ENCODE measurements at regions not wholly inside any gene's neighbourhood (a gene's known extent, or its start where the extent isn't known, plus 50 kb on each side); places are given as distances from the start of the nearest gene placed in this dataset.

GRCh38 chr6:68046756-68047155 is 588.3 kb upstream of the ADGRB3 start:
- WGBS, 2 experiments (ENCODE audit: extremely low coverage in 1 of 2, insufficient coverage in 1 of 2, insufficient read length in 1 of 2, insufficient replicate concordance in 2 of 2, low coverage in 1 of 2, low lambda C conversion rate in 2 of 2, missing lambda C conversion rate in 1 of 2) = 89% methylated on average over 1 of the region's 1 CpG; no CpG with 5 or more reads in 1 of the 2 experiments
- Histone ChIP-seq H3K9ac (replicated peaks in 1 of 4; ENCODE audit: extremely low read depth in 1 of 4, low read depth in 3 of 4, low read length in 3 of 4) (no peak overlapping the region), H2BK12ac (ENCODE audit: low read depth, low read length) (no peak overlapping the region), H4K5ac (ENCODE audit: insufficient read length, low read depth, low read length) (no peak overlapping the region), H4K20me1 (replicated peaks in 1 of 2; ENCODE audit: control insufficient read depth in 1 of 2, insufficient read depth in 2 of 2, low read length in 2 of 2) (no peaks in the 10 kb centered on the region), H2BK15ac (ENCODE audit: low read length) (no peak overlapping the region), H3K79me2 (ENCODE audit: control insufficient read depth in 1 of 2, insufficient read depth in 2 of 2, low read length in 2 of 2) (no peaks in the 10 kb centered on the region), H3K79me1 (ENCODE audit: low read depth, low read length) (no peaks in the 10 kb centered on the region), H4K91ac (replicated peaks; ENCODE audit: insufficient read length, low read length) (no peak overlapping the region), H3K4me3 (ENCODE audit: extremely low read depth in 1 of 4, insufficient read depth in 2 of 4, low read depth in 3 of 4, low read length in 4 of 4) (no peak overlapping the region), H3K27me3 (replicated peaks in 1 of 4; ENCODE audit: control insufficient read depth in 3 of 4, extremely low read depth in 1 of 4, insufficient read depth in 3 of 4, low read length in 3 of 4) (no peaks in the 10 kb centered on the region), H3K56ac (replicated peaks; ENCODE audit: insufficient read length, low read depth, low read length) (no peak overlapping the region), H3K23ac (ENCODE audit: insufficient read length) (no peak overlapping the region), H3K23me2 (ENCODE audit: low read depth, low read length) (no peaks in the 10 kb centered on the region), H3K27ac (ENCODE audit: low read depth, low read length) (no peak overlapping the region), H3K4ac (replicated peaks; ENCODE audit: insufficient read length, low read depth, low read length) (no peak overlapping the region), H2AK5ac (ENCODE audit: low read depth, low read length) (no peak overlapping the region), H3K4me2 (ENCODE audit: insufficient read depth in 1 of 2, low read depth in 2 of 2, low read length in 2 of 2) (no peak overlapping the region), H4K8ac (ENCODE audit: extremely low read depth, insufficient read depth, low read length) (no peak overlapping the region), H3K14ac (ENCODE audit: insufficient read length) (no peak overlapping the region), H3K36me3 (ENCODE audit: control insufficient read depth in 2 of 4, insufficient read depth in 4 of 4, low read length in 3 of 4) (no peaks in the 10 kb centered on the region), H2BK5ac (ENCODE audit: low read depth, low read length) (no peak overlapping the region), H3K18ac (ENCODE audit: extremely low read depth, low read length) (no peak overlapping the region), H2AFZ (ENCODE audit: low read length) (no peak overlapping the region), H2BK20ac (ENCODE audit: low read length) (no peak overlapping the region), H3K4me1 (replicated peaks in 1 of 4; ENCODE audit: control insufficient read depth in 3 of 4, insufficient read depth in 4 of 4, low read length in 3 of 4) (peaks cover 0 to 1% (median 0%) of the 10 kb centered on the region in 4 experiments; a peak in 1 of 7 replicates), H3K9me3 (ENCODE audit: insufficient read depth in 2 of 2, low read depth in 1 of 2, low read length in 1 of 2) (no peaks in the 10 kb centered on the region), H2BK120ac (replicated peaks; ENCODE audit: low read depth, low read length) (no peak overlapping the region)
- ChIA-PET CTCF (ENCODE audit: partially characterized antibody) (no interaction called here), POLR2A (ENCODE audit: partially characterized antibody) (no interaction called here)
- FAIRE-seq (no peak), DNase-seq (ENCODE audit: low read depth in 1 of 2, low spot score in 2 of 2) (no peak)
- TF ChIP-seq YY1 (IDR thresholded peaks at IDR 0.05; ENCODE audit: low read depth, low read length) (no peak), CBX5 (IDR thresholded peaks at IDR 0.05; ENCODE audit: low read depth, low read length) (no peak), CTCF (IDR thresholded peaks at IDR 0.05; ENCODE audit: control extremely low read depth in 1 of 3, insufficient read depth in 1 of 3, low read depth in 1 of 3, low read length in 3 of 3) (no peak), TBP (IDR thresholded peaks at IDR 0.05; ENCODE audit: low read depth, low read length) (no peak), ATF3 (IDR thresholded peaks at IDR 0.05; ENCODE audit: insufficient read depth, low read depth, low read length) (no peak), BACH1 (IDR thresholded peaks at IDR 0.05; ENCODE audit: low read length) (no peak), RAD21 (IDR thresholded peaks at IDR 0.05 in 1 of 2, conservative IDR thresholded peaks at IDR 0.05 in 1 of 2; ENCODE audit: low read depth in 2 of 2, low read length in 2 of 2) (no peak), KDM4A (IDR thresholded peaks at IDR 0.05; ENCODE audit: low read depth, low read length, severe bottlenecking) (no peak), GTF2F1 (IDR thresholded peaks at IDR 0.05; ENCODE audit: borderline replicate concordance, low read depth, low read length) (no peak), POU5F1 (IDR thresholded peaks at IDR 0.05; ENCODE audit: low read depth, low read length) (no peak)

All from H1 (cell line).